SU-DHL-6 (cell line): ENCODE measurements at regions not wholly inside any gene's neighbourhood (a gene's known extent, or its start where the extent isn't known, plus 50 kb on each side); places are given as distances from the start of the nearest gene placed in this dataset.
"Not testable (repeated sequence)": the region's sequence is repeated elsewhere in the genome, so short reads cannot be mapped to it uniquely, and the experiment has no call there.

Source experiments
- CTCF ChIP-seq: fragments of 200-600 bp; sonication (generic); IDR thresholded peaks from one replicate; pipeline ENCODE4 v1.5.1; 2017; ENCODE audit warnings: antibody characterized with exemption, mild to moderate bottlenecking, low read length, moderate library complexity; ENCODE audit not compliant: insufficient read depth, poor library complexity, severe bottlenecking
- EZH2phosphoT487 ChIP-seq: fragments of 200-600 bp; sonication (generic), shearing (Covaris generic); conservative IDR thresholded peaks from 2 replicates; pipeline ENCODE4 v1.6.1; 2018; ENCODE audit warnings: mild to moderate bottlenecking, antibody characterized with exemption, low read length, moderate library complexity, mixed read lengths

- TF ChIP-seq CTCF, EZH2phosphoT487: not testable (repeated sequence)
Measured at GRCh38 chr14:105712670-105713069, 186.3 kb downstream of the TMEM121 start.
